ENCODE measurements at regions not wholly inside any gene's neighbourhood (a gene's known extent, or its start where the extent isn't known, plus 50 kb on each side); places are given as distances from the start of the nearest gene placed in this dataset.
"Not testable (repeated sequence)": the region's sequence is repeated elsewhere in the genome, so short reads cannot be mapped to it uniquely, and the experiment has no call there.

- DNase-seq = no peak
Measured at GRCh38 chr22:27073601-27074425, 416.4 kb downstream of the MIAT start.

GRCh38 chr22:27075028-27075678 lies 417.8 kb downstream of the MIAT start:
- no peak for DNase-seq

GRCh38 chr22:27075891-27076290 lies 418.5 kb downstream of the MIAT start:
- DNase-seq = no peak

- DNase-seq = not testable (repeated sequence)
Measured at GRCh38 chr22:27078064-27078463, 420.7 kb downstream of the MIAT start.

- DNase-seq = no peak
Measured at GRCh38 chr22:27080036-27080578, 422.7 kb downstream of the MIAT start.

- DNase-seq = no peak
Measured at GRCh38 chr22:27080863-27081262, 423.5 kb downstream of the MIAT start.

- no peak for DNase-seq
Measured at GRCh38 chr22:27083610-27084009, 426.2 kb downstream of the MIAT start.

- DNase-seq = no peak
Measured at GRCh38 chr22:27084130-27084529, 426.7 kb downstream of the MIAT start.

GRCh38 chr22:27086080-27087044 lies 429.0 kb downstream of the MIAT start:
- DNase-seq = no peak

- DNase-seq = no peak
Measured at GRCh38 chr22:27087051-27087450, 429.7 kb downstream of the MIAT start.

- DNase-seq = no peak
Measured at GRCh38 chr22:27088026-27088425, 430.6 kb downstream of the MIAT start.

GRCh38 chr22:27089264-27089663 lies 431.9 kb downstream of the MIAT start:
- no peak for DNase-seq

- DNase-seq = no peak
Measured at GRCh38 chr22:27090611-27091011, 433.2 kb downstream of the MIAT start.

GRCh38 chr22:27093422-27093821 lies 436.0 kb downstream of the MIAT start:
- no peak for DNase-seq

- no peak for DNase-seq
Measured at GRCh38 chr22:27094633-27095308, 437.4 kb downstream of the MIAT start.

GRCh38 chr22:27097506-27097905 lies 440.1 kb downstream of the MIAT start:
- no peak for DNase-seq

- DNase-seq = no peak
Measured at GRCh38 chr22:27097933-27098332, 440.5 kb downstream of the MIAT start.

- no peak for DNase-seq
Measured at GRCh38 chr22:27099946-27100722, 442.7 kb downstream of the MIAT start.

- no peak for DNase-seq
Measured at GRCh38 chr22:27100789-27101188, 443.4 kb downstream of the MIAT start.

GRCh38 chr22:27101288-27101687 lies 443.9 kb downstream of the MIAT start:
- DNase-seq = no peak

- DNase-seq = no peak
Measured at GRCh38 chr22:27104449-27104848, 447.1 kb downstream of the MIAT start.
